ENCODE measurements at regions not wholly inside any gene's neighbourhood (a gene's known extent, or its start where the extent isn't known, plus 50 kb on each side); places are given as distances from the start of the nearest gene placed in this dataset.

DNA sequence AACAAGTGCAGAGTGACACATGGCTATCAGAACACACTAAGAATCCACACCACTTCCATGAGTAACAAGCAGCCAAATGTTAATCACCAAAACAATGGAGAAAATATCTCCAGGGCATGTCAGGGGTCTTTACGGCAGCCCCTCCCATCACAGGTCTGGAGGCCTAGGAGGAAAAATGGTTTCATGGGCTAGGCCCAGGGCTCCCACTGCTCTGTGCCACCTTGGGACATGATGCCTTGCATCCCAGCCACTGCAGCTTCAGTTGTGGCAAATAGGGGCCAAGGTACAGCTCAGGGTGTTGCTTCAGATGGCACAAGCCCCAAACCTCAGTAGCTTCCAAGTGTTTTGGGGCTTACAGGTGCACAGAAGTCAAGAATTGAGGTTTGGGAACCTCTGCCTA, 66.6 kb downstream of the NEURL3 start:
- TF ChIP-seq CTCF (IDR thresholded peaks at IDR 0.05; ENCODE audit: borderline replicate concordance, extremely low read depth, low read length, poor library complexity, severe bottlenecking) (no peak), EZH2 (IDR thresholded peaks at IDR 0.05; ENCODE audit: borderline replicate concordance, low read depth, low read length, severe bottlenecking) (no peak)

DNA sequence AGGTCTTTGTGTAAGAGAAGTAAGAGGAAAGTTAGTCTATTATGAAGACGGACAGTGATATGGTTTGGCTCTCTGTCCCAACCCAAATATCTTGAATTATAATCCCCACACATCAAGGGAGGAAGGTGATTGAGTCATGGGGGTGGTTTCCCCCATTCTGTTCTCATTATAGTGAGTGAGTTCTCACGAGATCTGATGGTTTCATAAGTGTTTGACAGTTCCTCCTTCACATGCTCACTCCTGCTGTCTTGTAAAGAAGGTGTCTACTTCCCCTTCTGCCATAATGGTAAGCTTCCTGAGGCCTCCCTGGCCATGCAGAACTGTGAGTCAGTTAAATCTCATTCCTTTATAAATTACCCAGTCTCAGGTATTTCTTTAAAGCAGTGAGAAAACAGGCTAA, 67.6 kb downstream of the NEURL3 start:
- Histone ChIP-seq H3K4me2 (ENCODE audit: insufficient read depth, low read length) (no peak overlapping the region), H3K4me3 (ENCODE audit: low read depth in 1 of 2, low read length in 2 of 2) (no peak overlapping the region), H3K9me3 (ENCODE audit: insufficient read depth, low read length, severe bottlenecking) (no peaks in the 10 kb centered on the region), H3K9ac (ENCODE audit: low read depth, low read length) (no peak overlapping the region), H3K79me2 (ENCODE audit: insufficient read depth, low read length) (no peaks in the 10 kb centered on the region), H2AFZ (ENCODE audit: low read depth, low read length) (no peak overlapping the region), H3K4me1 (ENCODE audit: insufficient read depth, low read length) (no peaks in the 10 kb centered on the region), H4K20me1 (ENCODE audit: insufficient read depth, low read length) (no peaks in the 10 kb centered on the region), H3K27ac (ENCODE audit: low read length) (no peak overlapping the region), H3K36me3 (ENCODE audit: insufficient read depth, low read length) (no peaks in the 10 kb centered on the region), H3K27me3 (ENCODE audit: insufficient read depth, low read length, poor library complexity) (no peaks in the 10 kb centered on the region)
- DNase-seq = no peak
- TF ChIP-seq EZH2 (IDR thresholded peaks at IDR 0.05; ENCODE audit: borderline replicate concordance, low read depth, low read length, severe bottlenecking) (no peak), CTCF (IDR thresholded peaks at IDR 0.05; ENCODE audit: borderline replicate concordance, extremely low read depth, low read length, poor library complexity, severe bottlenecking) (no peak)
- ATAC-seq (ENCODE audit: insufficient read depth, low read depth) = no peak

More for the DNA sequence above, 66.6 kb downstream of the NEURL3 start:
- H3K27ac ChIP-seq (ENCODE audit: low read length) = no peak overlapping the region
- no peak overlapping the region for H2AFZ ChIP-seq (ENCODE audit: low read depth, low read length)
- no peak overlapping the region for H3K4me2 ChIP-seq (ENCODE audit: insufficient read depth, low read length)
- H3K79me2 ChIP-seq (ENCODE audit: insufficient read depth, low read length) = no peaks in the 10 kb centered on the region
- no peaks in the 10 kb centered on the region for H3K36me3 ChIP-seq (ENCODE audit: insufficient read depth, low read length)
- DNase-seq (no peak), ATAC-seq (ENCODE audit: insufficient read depth, low read depth) (no peak)
- H3K4me3 ChIP-seq (ENCODE audit: low read depth in 1 of 2, low read length in 2 of 2) = no peak overlapping the region
- H3K4me1 ChIP-seq (ENCODE audit: insufficient read depth, low read length) = no peaks in the 10 kb centered on the region
- H3K9ac ChIP-seq (ENCODE audit: low read depth, low read length) = no peak overlapping the region
- no peaks in the 10 kb centered on the region for H4K20me1 ChIP-seq (ENCODE audit: insufficient read depth, low read length)
- H3K27me3 ChIP-seq (ENCODE audit: insufficient read depth, low read length, poor library complexity) = no peaks in the 10 kb centered on the region
- no peaks in the 10 kb centered on the region for H3K9me3 ChIP-seq (ENCODE audit: insufficient read depth, low read length, severe bottlenecking)

DNA sequence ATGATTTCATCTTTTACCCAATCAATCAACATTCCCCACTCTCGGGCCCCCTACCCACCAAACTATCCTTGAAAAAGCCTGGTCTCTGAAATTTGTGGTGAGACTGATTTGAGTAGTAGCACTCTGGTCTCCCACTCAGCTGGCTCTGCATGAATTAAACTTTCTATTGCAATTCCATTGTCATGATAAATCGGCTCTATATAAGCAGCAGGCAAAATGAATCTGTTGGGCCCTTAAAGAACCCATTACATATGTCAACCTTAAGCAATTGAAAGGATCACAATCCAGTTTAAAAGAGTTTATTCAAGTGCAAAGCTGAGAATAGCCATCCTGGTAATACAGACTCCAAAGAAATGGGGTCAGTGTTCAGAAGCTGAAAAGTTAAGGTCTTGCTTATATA, 68.2 kb downstream of the NEURL3 start:
- Histone ChIP-seq H3K9ac (ENCODE audit: low read depth, low read length) (no peak overlapping the region), H3K79me2 (ENCODE audit: insufficient read depth, low read length) (no peaks in the 10 kb centered on the region), H2AFZ (ENCODE audit: low read depth, low read length) (no peak overlapping the region), H3K9me3 (ENCODE audit: insufficient read depth, low read length, severe bottlenecking) (no peaks in the 10 kb centered on the region), H3K36me3 (ENCODE audit: insufficient read depth, low read length) (no peaks in the 10 kb centered on the region), H3K27ac (ENCODE audit: low read length) (no peak overlapping the region), H3K4me3 (ENCODE audit: low read depth in 1 of 2, low read length in 2 of 2) (no peak overlapping the region), H3K4me2 (ENCODE audit: insufficient read depth, low read length) (no peak overlapping the region), H4K20me1 (ENCODE audit: insufficient read depth, low read length) (no peaks in the 10 kb centered on the region), H3K27me3 (ENCODE audit: insufficient read depth, low read length, poor library complexity) (no peaks in the 10 kb centered on the region), H3K4me1 (ENCODE audit: insufficient read depth, low read length) (no peaks in the 10 kb centered on the region)
- DNase-seq (no peak), ATAC-seq (ENCODE audit: insufficient read depth, low read depth) (no peak)
- no peak for TF ChIP-seq EZH2 (IDR thresholded peaks at IDR 0.05; ENCODE audit: borderline replicate concordance, low read depth, low read length, severe bottlenecking)
- TF ChIP-seq CTCF (IDR thresholded peaks at IDR 0.05; ENCODE audit: borderline replicate concordance, extremely low read depth, low read length, poor library complexity, severe bottlenecking) = no peak

DNA sequence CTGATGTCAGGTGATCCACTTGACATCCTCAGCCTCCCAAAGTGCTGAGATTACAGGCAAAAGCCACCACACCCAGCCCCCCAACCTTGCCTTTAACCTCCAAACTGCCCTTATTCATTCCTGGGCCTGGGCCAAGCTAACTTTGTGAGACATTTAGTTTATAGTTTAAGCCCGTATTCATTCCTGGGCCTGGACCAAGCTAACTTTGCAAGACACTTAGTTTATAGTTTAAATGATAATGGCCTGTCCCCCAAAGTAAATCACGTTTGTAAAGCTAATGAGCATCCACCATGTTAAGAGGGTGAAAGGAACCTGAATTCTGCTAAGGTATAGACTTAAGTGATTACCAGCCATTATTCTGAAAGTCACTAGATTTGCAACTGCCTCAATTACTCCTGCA, 68.7 kb downstream of the NEURL3 start:
- DNase-seq = no peak
- Histone ChIP-seq H4K20me1 (ENCODE audit: insufficient read depth, low read length) (no peaks in the 10 kb centered on the region), H2AFZ (ENCODE audit: low read depth, low read length) (no peak overlapping the region), H3K4me3 (ENCODE audit: low read depth in 1 of 2, low read length in 2 of 2) (no peak overlapping the region), H3K4me1 (ENCODE audit: insufficient read depth, low read length) (no peaks in the 10 kb centered on the region), H3K9ac (ENCODE audit: low read depth, low read length) (no peak overlapping the region), H3K36me3 (ENCODE audit: insufficient read depth, low read length) (no peaks in the 10 kb centered on the region), H3K79me2 (ENCODE audit: insufficient read depth, low read length) (no peaks in the 10 kb centered on the region), H3K4me2 (ENCODE audit: insufficient read depth, low read length) (no peak overlapping the region), H3K9me3 (ENCODE audit: insufficient read depth, low read length, severe bottlenecking) (no peaks in the 10 kb centered on the region), H3K27ac (ENCODE audit: low read length) (no peak overlapping the region), H3K27me3 (ENCODE audit: insufficient read depth, low read length, poor library complexity) (no peaks in the 10 kb centered on the region)
- no peak for ATAC-seq (ENCODE audit: insufficient read depth, low read depth)
- TF ChIP-seq EZH2 (IDR thresholded peaks at IDR 0.05; ENCODE audit: borderline replicate concordance, low read depth, low read length, severe bottlenecking) (no peak), CTCF (IDR thresholded peaks at IDR 0.05; ENCODE audit: borderline replicate concordance, extremely low read depth, low read length, poor library complexity, severe bottlenecking) (no peak)
